ENCODE measurements at regions not wholly inside any gene's neighbourhood (a gene's known extent, or its start where the extent isn't known, plus 50 kb on each side); places are given as distances from the start of the nearest gene placed in this dataset.

- TF ChIP-seq POLR2A (IDR thresholded peaks at IDR 0.05) (no peak), CTCF (IDR thresholded peaks at IDR 0.05) (no peak)
Measured at GRCh38 chr6:28634411-28634760, 108.7 kb downstream of the GPX5 start.
